Thyroid gland (tissue), 4 donors: ENCODE measurements at regions not wholly inside any gene's neighbourhood (a gene's known extent, or its start where the extent isn't known, plus 50 kb on each side); places are given as distances from the start of the nearest gene placed in this dataset.

ENCODE experiments used
- CTCF ChIP-seq, 6 experiments: fragments of 200-600 bp in 3 of 6; fragments of 450-650 bp in 3 of 6; sonication (generic) in 3 of 6; IDR thresholded peaks; one replicate each; pipeline ENCODE4 v1.5.1; 2016 to 2019; ENCODE audit warnings: antibody characterized with exemption in 6 of 6, mild to moderate bottlenecking in 2 of 6, inconsistent platforms in 1 of 6, moderate library complexity in 1 of 6
- POLR2A ChIP-seq, 2 donors: fragments of 450-650 bp; IDR thresholded peaks; one replicate each; pipeline ENCODE4 v1.6.1; 2017; ENCODE audit warnings: antibody characterized with exemption in 2 of 2, mild to moderate bottlenecking in 2 of 2, moderate library complexity in 1 of 2

GRCh38 chr11:21976210-21976609, 216.7 kb upstream of the ANO5 start:
- TF ChIP-seq CTCF (IDR thresholded peaks at IDR 0.05) (no peak), POLR2A (IDR thresholded peaks at IDR 0.05) (no peak)
